Activated T-cell treated with anti-CD3 and anti-CD28 coated beads, Interleukin-2, amount 50 U/mL, for 48 hours (primary cell): ENCODE measurements at regions not wholly inside any gene's neighbourhood (a gene's known extent, or its start where the extent isn't known, plus 50 kb on each side); places are given as distances from the start of the nearest gene placed in this dataset.
"Not testable (repeated sequence)": the region's sequence is repeated elsewhere in the genome, so short reads cannot be mapped to it uniquely, and the experiment has no call there.

Experiments used
- DNase-seq, 2 experiments: peaks; one replicate each; pipeline ENCODE4 v3.0.0-alpha.2; 2020

DNA sequence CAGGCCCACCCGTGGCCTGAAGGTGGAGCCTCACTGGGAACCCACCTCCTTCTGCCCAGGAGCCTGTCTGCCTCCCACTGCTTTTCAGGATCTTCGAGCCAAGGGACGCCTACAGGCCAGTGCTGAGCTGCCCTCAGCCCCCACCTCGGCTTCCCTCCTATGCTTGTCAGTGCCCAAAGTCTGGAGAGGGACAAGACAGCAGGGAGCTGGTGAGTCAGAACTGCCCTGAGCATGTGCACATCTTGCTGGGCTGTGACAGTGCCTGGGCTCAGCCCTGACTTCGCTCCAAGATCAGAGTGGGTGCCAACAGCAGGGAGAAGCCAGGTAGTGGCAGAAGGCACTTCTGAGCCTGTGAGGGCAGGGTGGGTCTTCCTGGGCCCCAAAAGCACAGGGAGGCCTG, 286.8 kb downstream of the AEBP2 start:
- no peak for DNase-seq

DNA sequence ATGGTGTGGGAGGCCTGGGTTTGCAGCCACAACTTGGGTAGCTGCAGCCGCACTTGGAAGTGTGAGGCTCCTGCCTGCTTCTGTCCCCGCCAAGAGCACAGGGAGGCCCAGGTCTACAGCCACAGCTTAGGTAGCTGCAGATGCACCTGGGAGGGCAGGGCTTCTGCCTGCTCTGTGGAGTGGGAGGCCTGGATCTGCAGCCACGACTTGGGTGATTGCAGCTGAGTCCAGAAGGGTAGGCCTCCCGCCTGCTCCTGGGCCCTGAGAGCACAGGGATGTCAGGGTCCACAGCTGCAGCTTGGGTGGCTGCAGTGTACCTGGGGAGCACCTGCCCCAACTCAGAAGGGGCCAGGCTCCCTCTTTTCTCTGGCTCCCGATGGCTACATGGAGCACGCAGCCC, 287.3 kb downstream of the AEBP2 start:
- no peak for DNase-seq

DNA sequence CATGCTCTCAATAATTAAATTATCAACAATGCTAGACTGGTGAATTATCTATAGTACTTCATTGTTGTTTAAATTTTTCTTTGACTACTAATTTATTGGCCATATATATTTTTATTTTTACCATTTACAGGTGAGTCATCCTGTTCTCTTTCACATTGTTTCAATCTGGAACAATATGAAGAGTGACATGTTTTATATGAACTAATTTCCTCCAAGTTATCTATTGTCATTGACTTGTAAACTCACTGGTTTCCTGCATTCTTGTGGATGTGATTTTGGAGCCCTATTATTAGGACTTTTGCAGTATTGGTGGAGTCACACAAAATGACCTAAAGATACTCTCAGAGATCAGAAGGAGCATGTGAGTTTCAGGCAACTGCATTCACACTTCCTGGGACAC, 297.7 kb downstream of the AEBP2 start:
- no peak for DNase-seq

DNA sequence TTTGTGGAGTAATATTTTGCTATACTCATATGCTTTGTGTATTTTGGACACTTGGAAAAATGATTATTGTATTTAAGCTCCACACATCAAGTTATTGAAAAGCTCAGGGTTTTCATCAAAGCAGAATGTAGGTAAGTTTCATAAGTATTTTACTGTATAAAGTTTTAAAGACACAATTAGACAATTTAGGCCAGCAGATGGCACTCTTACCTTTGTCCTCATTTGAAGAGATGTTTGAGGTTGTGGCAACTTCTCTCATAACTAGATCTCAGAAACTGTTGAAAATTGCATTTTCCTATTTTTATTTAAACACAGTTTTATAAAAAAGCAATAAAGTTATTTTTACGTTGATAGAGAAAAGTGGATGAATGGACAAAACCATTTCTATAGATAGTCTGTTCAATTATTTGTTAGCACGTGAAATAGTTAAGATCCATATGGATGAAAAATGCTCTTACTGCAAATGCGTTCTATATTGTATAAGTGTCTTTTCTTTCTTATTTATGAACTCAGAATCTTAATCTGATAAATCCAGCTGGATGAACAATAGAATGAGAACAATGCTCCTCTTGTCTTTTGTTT, 300.0 kb downstream of the AEBP2 start:
- DNase-seq: no peak

DNA sequence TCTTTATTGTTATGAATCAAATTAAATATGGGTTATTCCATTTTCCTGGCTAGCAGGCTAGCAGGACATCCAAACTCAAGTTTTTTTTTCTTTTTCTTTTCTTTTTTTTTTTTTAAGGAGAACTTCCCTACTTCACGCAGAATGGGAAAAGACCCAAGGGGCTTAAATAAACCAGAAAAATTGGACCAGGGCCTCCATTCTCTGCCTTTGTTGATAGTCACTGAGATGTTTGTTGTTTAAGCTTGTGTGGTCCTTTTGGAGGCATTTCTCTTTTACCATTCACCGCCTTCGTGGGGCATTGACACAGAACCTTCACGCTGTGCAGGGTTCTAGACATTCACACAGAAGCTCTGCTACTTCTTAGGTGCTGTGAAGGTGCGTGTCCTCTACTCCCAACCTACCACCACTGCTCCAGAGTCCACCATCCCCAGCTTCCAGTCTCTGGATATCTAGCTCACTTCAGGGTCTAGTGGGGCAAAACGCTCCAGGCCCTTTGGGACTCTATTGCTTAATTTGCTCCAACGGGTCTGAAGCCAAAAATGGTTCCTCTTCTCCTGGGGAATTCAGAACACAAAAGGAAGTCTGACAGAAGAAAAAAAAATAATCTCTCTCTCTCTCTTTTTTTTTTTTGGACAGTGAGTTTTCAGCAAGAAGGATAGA, 301.3 kb downstream of the AEBP2 start:
- no peak for DNase-seq

DNA sequence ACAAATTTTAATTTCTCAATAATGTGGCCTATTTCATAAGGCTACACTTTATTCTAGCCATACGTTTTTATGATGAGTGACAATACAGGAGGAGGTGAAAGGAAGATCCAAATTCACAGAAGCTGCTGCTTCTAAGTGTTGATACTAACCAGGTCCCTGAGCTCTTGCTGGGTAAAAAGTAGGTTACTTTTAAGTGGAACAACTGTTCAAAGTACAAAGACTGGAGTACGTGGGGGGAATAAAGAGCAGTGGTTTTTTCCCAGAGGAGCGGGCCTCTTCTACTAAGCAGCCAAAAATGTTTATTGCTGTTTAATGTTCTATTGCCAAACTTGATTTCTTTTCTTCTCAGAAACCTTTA, 301.8 kb downstream of the AEBP2 start:
- DNase-seq: no peak

DNA sequence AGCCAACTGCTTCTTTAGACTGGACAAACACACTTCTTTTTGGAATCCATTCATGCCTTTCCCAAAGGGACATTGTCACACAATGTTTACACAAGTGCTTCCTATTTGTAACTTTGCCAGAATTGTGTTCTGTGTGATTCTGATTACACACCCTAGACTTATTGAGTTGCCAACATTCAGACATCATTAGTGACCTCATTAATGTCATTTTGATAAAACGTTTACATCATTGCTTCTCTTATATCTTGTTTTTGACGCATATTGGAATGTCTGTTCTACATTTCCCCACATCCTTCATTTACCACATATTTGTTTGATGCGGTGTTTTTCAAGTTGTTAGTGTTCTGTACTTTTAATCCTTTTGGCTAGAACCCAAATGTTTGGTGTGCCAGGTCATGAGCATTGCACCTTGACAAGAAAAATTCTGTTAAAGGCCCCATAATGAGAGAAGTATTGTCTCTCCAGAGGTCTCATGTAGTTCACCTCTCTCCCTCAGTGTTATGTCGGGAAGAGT, 305.5 kb downstream of the AEBP2 start:
- DNase-seq: no peak

DNA sequence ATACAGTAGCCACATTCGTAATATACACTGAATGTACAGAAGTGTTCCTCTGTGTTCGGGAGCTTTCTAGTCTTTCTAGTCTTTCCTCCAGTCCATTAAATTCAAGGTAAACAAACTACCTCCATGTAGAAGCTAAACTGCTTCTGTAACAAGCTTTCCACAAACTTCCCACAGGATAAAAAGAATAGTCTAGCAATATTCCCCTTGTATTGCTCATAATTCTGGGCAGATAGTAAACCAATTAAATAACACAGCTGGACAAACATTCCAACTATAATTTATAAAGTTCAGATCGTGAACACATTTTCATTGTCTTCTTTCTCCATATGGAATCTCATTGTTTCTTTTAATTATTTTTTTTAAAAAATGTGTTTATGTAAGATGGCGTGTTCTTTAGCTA, 307.2 kb downstream of the AEBP2 start:
- no peak for DNase-seq

DNA sequence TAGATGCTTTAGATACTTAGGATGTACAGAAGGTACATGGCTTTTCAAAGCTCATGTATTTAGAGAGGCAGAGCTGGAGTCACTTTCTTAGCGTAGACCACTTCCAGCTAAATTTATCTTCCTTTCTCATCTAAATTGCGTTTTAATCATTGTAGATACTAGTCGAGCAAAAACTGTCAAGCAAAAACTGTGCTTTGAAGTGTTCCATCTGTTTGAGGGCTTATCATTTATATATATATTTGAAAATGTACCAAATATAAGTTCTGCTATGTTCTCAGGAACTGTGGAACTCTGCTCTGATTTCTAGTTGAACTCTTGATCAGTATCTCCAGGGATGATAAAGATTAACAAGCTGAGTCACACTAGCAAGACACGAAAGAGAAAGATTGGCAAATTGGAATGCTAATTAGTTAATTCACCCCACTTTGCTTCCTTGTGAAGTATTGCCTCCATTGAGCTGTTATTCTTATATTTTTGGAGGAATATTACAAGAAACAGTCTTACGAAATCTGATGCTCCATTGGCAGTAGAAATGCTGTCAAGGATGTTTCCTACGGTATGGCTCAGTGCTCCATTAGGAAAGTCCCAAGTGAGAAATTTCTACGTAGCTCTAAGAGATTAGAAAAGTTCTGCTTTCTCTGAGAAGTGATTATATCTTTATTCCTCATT, 310.7 kb downstream of the AEBP2 start:
- no peak for DNase-seq

DNA sequence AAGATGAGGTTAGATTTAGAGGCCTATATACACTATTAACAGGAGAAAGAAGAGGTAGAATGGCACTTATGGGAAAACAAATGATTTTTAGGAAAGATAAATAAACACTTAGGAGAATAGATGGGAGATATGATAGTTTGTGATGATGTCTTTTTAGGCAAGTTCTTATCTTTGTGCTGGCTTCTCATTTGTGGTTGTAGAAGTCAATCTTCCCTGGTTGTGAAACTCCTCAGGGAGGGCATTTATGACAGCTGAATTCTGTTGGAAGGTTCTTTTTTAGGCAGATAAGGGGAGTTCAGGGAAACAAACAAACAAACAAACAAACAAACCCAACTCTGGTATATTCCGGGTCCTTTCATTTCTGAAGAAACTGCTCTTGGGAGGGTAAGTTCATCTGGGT, 311.8 kb downstream of the AEBP2 start:
- DNase-seq: no peak

DNA sequence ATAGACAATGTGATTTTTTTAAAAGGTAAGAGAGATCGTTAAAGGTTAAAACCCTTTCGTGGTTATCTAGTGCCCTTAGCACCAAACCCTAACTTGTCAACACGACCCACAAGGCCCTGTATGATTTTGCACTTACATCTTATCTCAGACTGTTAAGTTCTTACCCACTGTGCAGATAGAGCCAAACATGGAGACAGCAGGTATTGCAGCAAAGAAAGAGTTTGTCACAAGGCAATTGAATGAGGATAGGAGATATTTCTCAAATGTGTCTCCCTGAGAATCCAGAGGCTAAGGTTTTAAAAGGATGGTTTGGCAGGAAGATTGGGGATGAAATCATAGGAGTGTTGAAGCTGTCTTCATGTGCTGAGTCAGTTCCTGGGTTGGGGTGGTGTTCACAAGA, 313.4 kb downstream of the AEBP2 start:
- DNase-seq: no peak

DNA sequence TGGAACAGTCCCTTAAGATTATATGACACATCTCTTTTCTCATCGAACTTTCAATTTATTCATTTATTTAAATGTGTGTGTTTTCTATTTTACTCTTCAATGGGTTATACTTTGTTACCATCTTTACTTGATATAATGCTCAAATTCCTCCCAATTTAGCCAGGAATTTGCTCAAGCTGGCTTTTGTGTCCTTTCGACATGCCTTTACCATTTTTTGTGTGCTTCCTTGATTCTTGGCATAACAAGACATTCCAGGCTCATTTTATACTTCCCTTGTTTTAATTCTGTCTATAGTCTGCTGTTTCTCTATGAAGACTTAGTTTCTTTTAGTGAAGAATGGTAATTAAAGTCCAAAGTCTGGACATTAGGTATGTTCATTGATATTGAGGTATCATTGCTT, 315.8 kb downstream of the AEBP2 start:
- DNase-seq: no peak

DNA sequence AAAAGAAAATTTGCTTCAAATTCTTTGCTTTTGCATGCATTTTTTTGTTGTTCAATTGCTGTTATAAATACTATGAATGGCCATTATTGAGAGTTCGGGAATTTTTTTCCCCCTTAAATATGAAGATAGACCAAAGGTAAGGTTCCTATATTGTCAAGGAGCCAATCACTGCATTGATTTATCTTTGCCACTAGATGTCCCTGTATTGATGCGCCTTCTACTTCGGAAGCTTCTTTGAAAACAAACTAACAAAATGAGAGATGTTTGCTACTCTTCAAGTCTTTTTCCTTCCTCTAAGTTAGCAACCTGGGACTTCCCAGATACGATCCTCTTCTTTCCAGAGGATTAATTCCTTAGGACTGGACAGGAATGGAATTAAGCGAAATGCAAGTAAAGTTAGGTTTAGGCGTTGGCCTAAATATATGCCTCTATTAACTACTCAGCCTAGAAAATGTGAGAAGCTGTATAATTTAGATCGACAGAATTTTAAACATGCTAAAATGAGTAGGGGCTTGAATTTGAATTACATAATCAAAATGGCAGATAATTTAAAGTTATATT, 318.1 kb downstream of the AEBP2 start:
- no peak for DNase-seq

DNA sequence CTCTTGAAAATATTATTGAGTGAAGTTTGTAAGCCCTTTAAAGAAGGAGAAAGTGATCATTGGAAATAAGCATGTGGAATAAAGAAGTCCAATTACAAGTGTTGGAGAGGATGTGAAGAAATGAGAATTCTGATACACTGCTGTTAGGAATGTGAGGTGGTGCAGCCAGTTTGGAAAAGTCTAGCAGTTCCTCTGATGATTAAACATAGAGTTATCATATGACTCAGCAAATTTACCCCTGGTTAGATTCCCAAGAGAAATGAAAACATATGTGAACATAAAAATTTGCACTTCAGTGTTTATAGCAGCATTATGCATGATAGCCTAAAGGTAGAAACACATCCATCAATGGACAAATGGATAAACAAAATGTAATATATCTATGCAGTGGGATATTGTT, 319.9 kb downstream of the AEBP2 start:
- DNase-seq: no peak

DNA sequence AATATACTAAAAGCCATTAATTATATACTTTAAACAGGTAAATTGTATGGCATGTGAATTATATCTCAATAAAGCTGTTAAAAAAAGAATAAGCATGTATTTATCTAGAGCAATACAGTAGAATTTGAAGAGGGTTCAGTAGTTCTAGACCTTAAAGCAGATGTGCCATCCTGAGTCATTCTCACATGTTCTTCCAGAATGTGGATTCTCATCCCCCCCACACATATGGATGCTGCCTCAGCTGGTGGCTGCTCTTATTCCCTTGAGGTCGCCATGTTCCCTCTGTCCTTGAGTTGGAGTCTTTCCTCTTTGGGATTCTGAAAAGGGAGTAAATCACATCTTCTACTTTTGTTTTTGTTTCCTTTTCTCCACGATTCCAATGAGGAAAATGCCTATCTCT, 321.3 kb downstream of the AEBP2 start:
- no peak for DNase-seq

DNA sequence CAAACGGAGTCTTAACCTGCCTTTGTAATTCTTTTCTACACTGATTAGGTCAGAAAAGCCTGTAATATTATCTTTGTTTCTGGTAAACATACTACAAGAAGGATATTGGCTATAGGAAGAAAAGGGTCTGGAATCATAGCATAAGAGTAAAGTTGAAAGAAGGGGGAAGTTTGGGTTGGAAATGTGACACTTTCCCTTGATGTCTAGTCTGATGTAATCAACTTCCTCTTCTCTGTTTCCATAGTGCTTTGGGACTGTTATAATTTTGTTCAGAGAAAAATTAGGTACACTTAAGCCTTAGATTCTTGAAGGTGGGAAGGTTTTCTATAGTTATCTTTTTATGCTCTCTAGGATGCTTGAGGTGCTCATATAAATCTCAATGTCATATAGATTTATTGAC, 322.2 kb downstream of the AEBP2 start:
- DNase-seq: no peak

DNA sequence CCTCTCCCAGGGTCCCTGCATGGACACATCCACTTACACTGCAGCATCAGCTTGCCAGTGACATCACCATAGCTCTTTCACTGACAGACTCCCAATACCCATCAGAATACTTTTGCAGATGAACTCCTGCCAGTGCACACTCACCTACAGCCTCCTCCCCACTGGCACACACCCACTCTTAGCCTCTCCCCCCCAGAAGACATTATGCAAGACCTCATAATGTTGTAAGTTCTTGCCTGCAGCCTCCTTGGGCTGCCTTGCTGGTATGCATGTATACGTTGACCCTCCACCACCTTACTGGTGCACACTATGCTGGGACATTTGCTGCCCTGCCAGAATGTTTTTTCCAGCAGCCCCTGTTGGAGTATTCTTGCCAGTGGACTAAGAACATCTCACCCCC, 324.2 kb downstream of the AEBP2 start:
- DNase-seq: no peak

DNA sequence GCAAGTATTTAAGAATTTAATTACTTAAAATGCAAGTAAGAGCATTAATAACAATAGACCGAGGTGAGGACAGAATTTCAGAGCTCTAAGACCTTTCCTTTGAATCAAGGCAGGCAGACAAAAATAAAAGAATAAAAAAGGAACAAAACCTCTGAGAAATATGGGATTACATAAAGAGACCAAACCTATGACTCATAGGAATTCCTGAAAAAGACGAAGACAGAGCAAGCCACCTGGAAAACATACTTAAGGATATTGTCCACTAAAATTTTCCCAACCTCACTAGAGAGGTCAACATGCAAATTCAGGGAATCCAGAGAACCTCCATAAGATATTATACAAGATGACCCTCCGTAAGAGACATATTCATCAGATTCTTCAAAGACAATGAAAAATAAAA, 325.1 kb downstream of the AEBP2 start:
- no peak for DNase-seq

DNA sequence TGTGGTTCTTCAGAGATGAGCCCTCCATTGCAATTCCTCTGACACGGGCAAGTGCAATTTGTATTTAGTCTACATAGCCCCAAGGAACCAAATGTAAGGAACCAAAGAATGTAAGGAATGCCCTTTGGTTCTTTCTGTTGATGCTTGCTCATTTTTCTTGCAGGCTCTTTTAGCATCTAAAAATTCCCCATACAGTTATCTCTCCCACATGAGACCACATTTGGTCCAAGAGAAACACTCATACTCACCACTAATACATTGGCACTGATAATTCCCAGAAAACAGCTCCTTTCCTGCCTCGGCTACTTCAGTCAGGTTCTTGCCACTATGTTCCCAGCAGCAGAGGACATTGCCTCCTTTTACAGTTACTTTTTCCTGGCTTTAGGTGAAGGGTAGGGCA, 332.6 kb downstream of the AEBP2 start:
- DNase-seq: no peak

DNA sequence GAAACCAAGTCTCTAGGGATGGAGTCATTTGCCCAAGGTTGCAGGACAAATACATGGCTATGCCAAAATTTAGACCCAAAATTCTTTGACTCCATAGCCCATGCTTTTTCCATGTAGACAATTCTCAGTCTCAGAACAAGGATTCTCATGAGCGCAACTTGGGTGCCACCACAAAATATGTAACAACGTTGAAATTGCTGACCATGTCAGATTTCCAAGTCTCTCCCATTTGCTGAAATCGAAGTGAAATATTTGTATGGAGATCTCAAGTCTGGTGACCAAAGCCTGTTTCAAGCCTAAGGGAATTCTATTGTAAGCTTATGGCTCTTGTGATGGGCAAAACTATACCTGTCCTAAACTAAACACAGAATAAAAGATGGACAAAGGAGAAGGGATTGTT, 333.5 kb downstream of the AEBP2 start:
- DNase-seq: no peak

DNA sequence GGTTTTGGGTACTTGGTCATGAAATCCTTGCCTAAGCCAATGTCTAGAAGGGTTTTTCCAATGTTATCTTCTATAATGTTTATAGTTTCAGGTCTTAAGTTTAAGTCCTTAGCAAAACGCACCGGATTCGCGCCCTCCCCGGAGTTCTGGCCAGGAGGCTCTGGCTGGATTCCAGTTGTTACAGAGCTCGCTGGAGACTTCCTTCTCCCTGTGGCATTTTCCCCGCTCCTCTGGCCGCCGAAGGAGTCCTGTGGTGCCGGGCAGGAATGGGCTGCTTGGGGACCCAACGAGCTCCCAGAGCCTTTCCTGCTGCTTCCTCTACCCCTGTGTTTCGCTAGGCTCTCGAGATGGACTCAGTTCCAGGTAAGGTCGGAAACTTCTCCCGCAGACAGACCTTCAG, 335.9 kb downstream of the AEBP2 start:
- no peak for DNase-seq

DNA sequence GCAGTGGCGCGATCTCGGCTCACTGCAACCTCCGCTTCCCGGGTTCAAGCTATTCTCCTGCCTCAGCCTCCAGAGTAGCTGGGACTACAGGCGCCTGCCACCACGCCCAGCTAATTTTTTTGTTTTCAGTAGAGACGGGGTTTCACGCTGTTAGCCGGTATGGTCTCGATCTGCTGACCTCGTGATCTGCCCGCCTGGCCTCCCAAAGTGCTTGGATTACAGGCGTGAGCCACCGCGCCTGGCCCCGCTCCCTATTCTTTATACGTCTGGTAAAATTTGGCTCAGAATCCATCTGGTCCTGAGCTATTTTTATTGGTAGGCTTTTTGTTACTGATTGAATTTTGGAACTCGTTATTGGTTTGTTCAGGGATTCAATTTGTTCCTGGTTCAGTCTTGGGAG, 336.7 kb downstream of the AEBP2 start:
- not testable (repeated sequence) for DNase-seq

DNA sequence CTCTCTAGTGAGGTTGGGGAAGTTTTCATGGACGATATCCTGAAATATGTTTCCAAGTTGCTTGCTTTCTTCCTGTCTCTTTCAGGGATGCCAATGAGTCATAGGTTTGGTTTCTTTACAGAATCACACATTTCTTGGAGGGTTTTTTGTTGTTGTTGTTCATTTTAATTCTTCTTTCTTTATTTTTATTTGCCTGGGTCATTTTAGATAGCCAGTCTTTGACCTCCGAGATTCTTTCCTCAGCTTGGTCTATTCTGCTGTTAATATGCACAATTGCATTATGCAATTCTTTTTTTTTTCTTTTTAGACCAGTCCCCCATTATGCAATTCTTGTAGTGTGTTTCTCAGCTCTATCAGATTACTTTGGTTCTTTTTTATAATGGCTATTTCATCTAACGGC, 338.9 kb downstream of the AEBP2 start:
- DNase-seq: no peak

DNA sequence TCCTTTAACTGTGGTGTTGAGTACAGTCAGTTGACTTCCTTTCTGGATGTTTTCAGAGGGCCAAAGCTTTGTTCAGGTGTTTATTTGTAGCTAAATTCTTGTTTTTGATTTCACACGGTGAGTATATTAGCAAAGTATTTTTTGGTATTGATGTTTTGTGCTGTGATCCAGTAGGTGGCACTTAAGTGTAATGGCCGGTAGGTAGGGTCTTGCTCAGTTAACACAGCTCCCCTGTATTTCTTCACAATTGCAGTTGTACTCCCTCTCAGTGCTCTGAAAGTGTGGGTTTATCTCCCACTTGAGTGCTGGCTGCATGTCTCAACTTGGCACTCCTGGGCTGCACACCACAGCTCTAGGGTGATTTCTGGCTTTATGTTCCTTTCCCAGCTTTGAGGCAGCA, 339.5 kb downstream of the AEBP2 start:
- DNase-seq: no peak
